Heart right ventricle (tissue), 16 donors: ENCODE measurements at regions not wholly inside any gene's neighbourhood (a gene's known extent, or its start where the extent isn't known, plus 50 kb on each side); places are given as distances from the start of the nearest gene placed in this dataset.
"Not testable (repeated sequence)": the region's sequence is repeated elsewhere in the genome, so short reads cannot be mapped to it uniquely, and the experiment has no call there.

Experiments used
- ATAC-seq, 8 donors: fragments of 200-7000 bp; cut with Tn5 transposase; one replicate each; pipeline ENCODE4 v1.9.1; 2020; ENCODE audit warnings: mild to moderate bottlenecking in 8 of 8, moderate library complexity in 8 of 8, moderate number of reproducible peaks in 1 of 8
- DNase-seq, 2 donors: peaks; one replicate each; pipeline ENCODE4 v3.0.0-alpha.2; 2020
- H3K27ac ChIP-seq, 10 donors: fragments of 200-600 bp; sonication (generic) in 2 of 10; one replicate each; pipeline versions ENCODE4 v1.5.0 to v1.8.0; 2020 to 2022; ENCODE audit warnings: mild to moderate bottlenecking in 3 of 10
- H3K27me3 ChIP-seq, 7 donors: fragments of 200-600 bp; one replicate each; pipeline ENCODE4 v1.8.0; 2021 to 2022; ENCODE audit warnings: mild to moderate bottlenecking in 2 of 7
- H3K36me3 ChIP-seq, 9 donors: fragments of 200-600 bp; sonication (generic) in 1 of 9; one replicate each; pipeline versions ENCODE4 v1.5.0 to v1.8.0; 2020 to 2022; ENCODE audit warnings: mild to moderate bottlenecking in 2 of 9
- H3K4me1 ChIP-seq, 9 donors: fragments of 200-600 bp; sonication (generic) in 1 of 9; one replicate each; pipeline versions ENCODE4 v1.5.0 to v1.8.0; 2020 to 2022; ENCODE audit warnings: mild to moderate bottlenecking in 4 of 9
- H3K4me3 ChIP-seq, 10 donors: fragments of 200-600 bp; sonication (generic) in 2 of 10; one replicate each; pipeline versions ENCODE4 v1.5.0 to v1.8.0; 2020 to 2022; ENCODE audit warnings: mild to moderate bottlenecking in 7 of 10, moderate library complexity in 2 of 10
- H3K9me3 ChIP-seq, 11 donors: fragments of 200-600 bp in 10 of 11; sonication (generic) in 2 of 11; one replicate each; pipeline versions ENCODE4 v1.5.0 to v1.8.0; 2013 to 2022; ENCODE audit warnings: mild to moderate bottlenecking in 2 of 11, control low read depth in 1 of 11, moderate library complexity in 1 of 11
- CTCF ChIP-seq, 9 donors: fragments of 200-600 bp; sonication (generic) in 2 of 9; IDR thresholded peaks; one replicate each; pipeline versions ENCODE4 v1.5.0 to v1.8.0; 2021 to 2022; ENCODE audit warnings: antibody characterized with exemption in 9 of 9, mild to moderate bottlenecking in 5 of 9, moderate library complexity in 1 of 9
- WGBS, 2 donors: extraction: QIAGEN DNeasy Blood & Tissue Kit; methylation state at CpG; one replicate each; pipeline ENCODE4 v1.1.7; 2013; ENCODE audit warnings: inconsistent platforms in 1 of 2; 5-methylcytosine and 5-hydroxymethylcytosine counted together
- intact Hi-C, 10 donors: fragments of 100-400 bp; cut with DNase I; formaldehyde crosslinking; loops; one replicate each; pipeline versions ENCODE4 v1.11.1 to v1.14.2; 2022
- donor health status: Arrhythmogenic right ventricular cardiomyopathy.
- donor health status: ischemic (EF 13 %, LVEDD 7.1; RV severe dilation, severe dysfunction).
- donor health status: healthy with polysubstance abuse.
- donor health status: DM: no; HTN: yes; CAD: no.
- donor health status: DM: no; HTN: no; CAD: no.
- donor health status: ischemic (EF 25% LVEDD 6.9; RV normal size, moderate dysfunction).
- donor health status: ischemic (EF 25% LVEDD 5.7; RV mildly dilated, moderate dysfunction).
- donor health status: healthy.
- donor health status: DM: yes; HTN: yes; CAD: no.
- donor health status: Ischemic cardiomyopathy.
- donor health status: ischemic (EF 35%, LVEDD 5.7; RV mildly dilated, moderate dysfunction).
- donor health status: nonischemic (EF 11% LVEDD 7.7; RV severe dilation, severe dysfunction).
- donor health status: DM: yes; HTN: yes; CAD: no.
- donor health status: PGD.
- donor health status: ischemic (EF 29% LVEDD 5.4; RV normal size, mild dysfunction).
- donor health status: nonischemic (EF 23%, LVEDD 6.1; RV moderate dilation, normal function).

DNA sequence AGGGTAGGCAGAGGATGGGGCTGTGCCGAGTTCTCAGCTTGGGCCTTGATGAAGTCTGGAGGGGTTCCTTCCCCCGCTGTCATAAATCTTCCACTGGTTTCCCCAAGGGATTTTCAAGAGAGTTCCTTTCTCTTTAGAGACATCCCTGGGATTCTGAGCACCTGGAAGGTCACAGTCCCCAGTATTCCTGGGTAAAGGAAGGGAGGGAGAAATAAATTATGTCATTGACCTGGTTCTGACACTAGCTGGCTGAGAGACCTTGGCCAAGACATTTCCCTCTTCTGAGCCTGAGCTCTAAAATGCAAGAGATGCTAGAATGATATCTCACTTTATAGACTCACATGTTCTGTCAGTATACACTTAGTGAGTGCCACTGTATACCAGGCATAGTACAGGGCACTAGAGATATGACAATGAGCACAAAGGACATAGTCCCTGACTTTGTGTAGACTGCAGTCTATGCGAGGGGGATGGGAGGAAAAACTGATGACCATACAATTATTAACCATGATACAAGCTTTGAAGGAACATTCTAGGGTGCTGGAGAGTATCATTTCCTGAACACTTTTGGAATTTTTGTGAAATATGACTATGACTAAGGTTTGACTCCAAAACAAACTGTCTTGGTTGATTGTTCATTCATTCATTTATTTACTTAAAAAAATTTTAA, 165.8 kb upstream of the JUN start:
- Histone ChIP-seq H3K27ac (no peak overlapping the region), H3K9me3 (peaks cover 0 to 6% (median 0%) of the 10 kb centered on the region in 11 donors), H3K36me3 (no peaks in the 10 kb centered on the region), H3K4me3 (no peak overlapping the region), H3K27me3 (no peaks in the 10 kb centered on the region), H3K4me1 (no peaks in the 10 kb centered on the region)
- no peak for DNase-seq
- TF ChIP-seq CTCF (IDR thresholded peaks at IDR 0.05): no peak
- no peak for ATAC-seq
- WGBS, 2 donors: 95% methylated on average over 3 of the region's 3 CpGs
- intact Hi-C loops: no loop called here

DNA sequence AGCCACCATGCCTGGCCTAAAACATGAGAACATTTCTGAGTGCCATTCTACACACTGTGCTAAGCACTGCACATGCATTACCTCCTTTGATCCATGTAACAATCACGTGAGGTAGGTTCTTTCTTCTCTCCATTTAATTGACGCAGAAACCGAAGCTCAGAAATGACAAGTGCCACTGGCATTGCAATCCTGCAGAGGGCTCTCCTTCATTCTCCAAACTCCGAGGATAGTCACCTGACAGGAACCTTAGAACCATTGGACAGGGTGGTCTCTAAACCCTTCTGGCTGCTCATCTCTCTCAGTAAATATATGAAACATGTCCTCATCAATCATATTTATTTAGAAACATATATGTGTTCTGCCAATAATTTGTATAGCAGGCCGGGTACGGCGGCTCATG, 167.1 kb upstream of the JUN start:
- ATAC-seq (no peak), DNase-seq (no peak)
- Histone ChIP-seq H3K27me3 (no peaks in the 10 kb centered on the region), H3K4me3 (no peak overlapping the region), H3K4me1 (no peaks in the 10 kb centered on the region), H3K27ac (no peak overlapping the region), H3K9me3 (peaks cover 0 to 6% (median 0%) of the 10 kb centered on the region in 11 donors), H3K36me3 (no peaks in the 10 kb centered on the region)
- WGBS, 2 donors: 97% methylated on average over 7 of the region's 7 CpGs
- peak in 1 of 9 donors; percentile 3 for TF ChIP-seq CTCF (IDR thresholded peaks at IDR 0.05)
- intact Hi-C loops: no loop called here

DNA sequence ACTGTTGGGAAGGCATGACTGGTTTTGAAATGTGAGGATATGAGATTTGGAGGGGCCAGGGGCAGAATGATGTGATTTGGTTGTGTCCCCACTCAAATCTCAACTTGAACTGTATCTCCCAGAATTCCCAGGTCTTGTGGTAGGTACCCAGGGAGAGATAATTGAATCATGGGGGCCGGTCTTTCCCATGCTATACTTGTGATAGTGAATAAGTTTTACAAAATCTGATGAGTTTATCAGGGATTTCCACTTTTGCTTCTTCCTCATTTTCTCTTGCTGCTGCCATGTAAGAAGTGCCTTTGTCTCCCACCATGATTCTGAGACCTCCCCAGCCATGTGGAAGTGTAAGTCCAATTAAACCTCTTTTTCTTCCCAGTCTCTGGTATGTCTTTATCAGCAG, 170.1 kb upstream of the JUN start:
- H3K4me1 ChIP-seq, H3K27me3 ChIP-seq, ATAC-seq, DNase-seq, intact Hi-C loops, H3K9me3 ChIP-seq, H3K4me3 ChIP-seq, H3K27ac ChIP-seq, H3K36me3 ChIP-seq: not testable (repeated sequence)
- 100% methylated on average over 1 of the region's 1 CpG for WGBS, 2 donors

DNA sequence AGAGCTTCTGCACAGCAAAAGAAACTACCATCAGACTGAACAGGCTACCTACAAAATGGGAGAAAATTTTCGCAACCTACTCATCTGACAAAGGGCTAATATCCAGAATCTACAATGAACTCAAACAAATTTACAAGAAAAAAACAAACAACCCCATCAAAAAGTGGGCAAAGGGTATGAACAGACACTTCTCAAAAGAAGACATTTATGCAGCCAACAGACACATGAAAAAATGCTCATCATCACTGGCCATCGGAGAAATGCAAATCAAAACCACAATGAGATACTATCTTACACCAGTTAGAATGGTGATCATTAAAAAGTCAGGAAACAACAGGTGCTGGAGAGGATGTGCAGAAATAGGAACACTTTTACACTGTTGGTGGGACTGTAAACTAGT, 179.4 kb upstream of the JUN start:
- H3K27me3 ChIP-seq, ATAC-seq, H3K27ac ChIP-seq, H3K36me3 ChIP-seq, intact Hi-C loops, DNase-seq, H3K4me3 ChIP-seq, H3K9me3 ChIP-seq: not testable (repeated sequence)
- WGBS, 2 donors: 88 to 100% methylated on average over 2 of the region's 2 CpGs
- H3K4me1 ChIP-seq: peaks cover 2 to 15% (median 10%) of the 10 kb centered on the region in 9 donors

DNA sequence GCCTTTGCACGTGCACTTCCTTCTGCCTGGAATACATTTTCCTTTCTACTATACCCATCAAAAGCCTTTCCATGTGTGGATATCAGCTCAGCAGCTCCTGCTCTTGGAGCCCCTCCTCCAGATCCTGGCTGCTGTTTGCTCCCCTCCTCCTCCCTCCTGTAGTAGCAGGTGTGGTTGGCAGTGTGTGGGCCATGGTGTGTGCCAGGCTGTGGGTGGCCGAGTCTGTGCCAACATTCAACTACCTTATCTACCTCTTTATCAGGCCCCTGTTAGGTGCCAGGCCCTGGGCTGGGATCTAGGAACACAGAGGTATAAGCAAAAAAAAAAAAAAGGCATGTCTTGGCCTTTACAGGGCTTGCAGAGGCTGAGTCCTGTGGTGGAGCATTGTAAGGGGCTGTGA, 180.6 kb upstream of the JUN start:
- DNase-seq: no peak
- Histone ChIP-seq H3K27ac (no peak overlapping the region), H3K36me3 (no peaks in the 10 kb centered on the region), H3K4me1 (peaks cover 5 to 26% (median 18%) of the 10 kb centered on the region in 9 donors), H3K4me3 (no peak overlapping the region), H3K27me3 (no peaks in the 10 kb centered on the region), H3K9me3 (peaks cover 0 to 6% (median 0%) of the 10 kb centered on the region in 11 donors)
- no peak for ATAC-seq
- intact Hi-C loops: no loop called here
- WGBS, 2 donors: 76 to 79% methylated on average over 2 of the region's 2 CpGs
- TF ChIP-seq CTCF (IDR thresholded peaks at IDR 0.05): no peak
